ENCODE measurements at regions not wholly inside any gene's neighbourhood (a gene's known extent, or its start where the extent isn't known, plus 50 kb on each side); places are given as distances from the start of the nearest gene placed in this dataset.

DNA sequence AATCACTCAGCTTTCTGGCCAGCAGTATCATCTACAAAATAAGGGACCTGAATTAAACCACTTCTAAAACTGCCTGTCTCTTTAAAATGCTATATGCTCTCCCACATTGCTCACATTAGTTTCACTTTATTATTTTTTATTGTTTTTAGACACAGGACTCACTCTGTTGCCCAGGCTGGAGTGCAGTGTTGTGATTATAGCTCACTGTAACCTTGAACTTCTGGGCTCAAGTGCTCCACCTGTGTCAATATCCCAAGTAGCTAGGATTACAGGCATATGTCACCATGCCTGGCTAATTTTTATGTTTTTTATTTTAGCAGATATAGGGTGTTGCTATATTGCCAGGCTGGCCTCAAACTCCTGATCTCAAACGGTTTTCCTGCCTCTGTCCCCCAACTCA, 591.3 kb upstream of the ZNF804A start:
- Histone ChIP-seq H3K4me3 (ENCODE audit: low read length) (no peak overlapping the region), H3K9me3 (ENCODE audit: control insufficient read depth, low read depth, low read length) (no peaks in the 10 kb centered on the region), H3K27me3 (ENCODE audit: control insufficient read depth, insufficient read depth, low read length) (no peaks in the 10 kb centered on the region), H3K9ac (ENCODE audit: low read length) (no peak overlapping the region), H3K36me3 (ENCODE audit: control insufficient read depth, low read depth, low read length) (no peaks in the 10 kb centered on the region), H3K4me1 (ENCODE audit: control insufficient read depth, low read depth, low read length) (no peaks in the 10 kb centered on the region), H3K27ac (ENCODE audit: low read length) (no peak overlapping the region)

DNA sequence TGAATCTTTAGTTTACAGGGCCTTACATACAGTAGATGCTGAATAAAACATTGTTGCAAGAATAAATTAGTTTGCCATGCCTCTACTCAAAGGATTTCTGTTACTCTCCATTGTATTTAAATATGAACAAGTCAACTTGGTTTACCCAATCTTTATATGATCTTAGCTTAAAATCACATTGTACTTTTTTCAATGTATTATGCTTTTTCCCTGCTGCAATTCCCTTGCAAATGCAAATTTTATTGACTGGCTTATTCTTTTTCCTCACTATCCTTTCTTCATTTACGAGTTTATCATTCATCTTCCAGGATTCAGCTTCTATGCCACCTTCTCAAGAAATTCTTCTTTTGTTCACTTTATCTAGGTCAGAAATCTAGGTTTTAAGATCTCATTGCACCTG, 571.4 kb upstream of the ZNF804A start:
- no peaks in the 10 kb centered on the region for H3K9me3 ChIP-seq (ENCODE audit: control insufficient read depth, low read depth, low read length)
- H3K27me3 ChIP-seq (ENCODE audit: control insufficient read depth, insufficient read depth, low read length): no peaks in the 10 kb centered on the region
- H3K4me3 ChIP-seq (ENCODE audit: low read length): no peak overlapping the region
- no peak overlapping the region for H3K9ac ChIP-seq (ENCODE audit: low read length)
- H3K27ac ChIP-seq (ENCODE audit: low read length): no peak overlapping the region
- peaks cover 11% of the 10 kb centered on the region for H3K4me1 ChIP-seq (ENCODE audit: control insufficient read depth, low read depth, low read length)
- no peaks in the 10 kb centered on the region for H3K36me3 ChIP-seq (ENCODE audit: control insufficient read depth, low read depth, low read length)

DNA sequence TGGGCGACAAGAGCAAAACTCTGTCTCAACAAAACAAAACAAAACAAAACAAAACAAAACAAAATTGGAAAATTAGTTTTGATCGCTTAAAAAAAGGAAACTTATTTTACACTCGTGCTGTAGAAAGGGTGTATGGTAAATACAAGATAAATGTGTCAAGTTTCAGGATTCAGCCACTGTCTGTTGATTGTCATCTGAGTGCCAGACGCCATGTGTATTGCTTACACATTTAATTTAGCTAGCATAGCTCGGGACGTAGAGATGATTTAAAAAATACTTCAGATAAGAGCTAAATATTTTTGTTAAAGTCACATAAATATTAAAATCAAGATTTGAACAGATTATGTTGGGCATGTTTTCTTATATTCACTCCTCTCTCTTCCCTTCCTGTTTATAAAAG, 568.1 kb upstream of the ZNF804A start:
- H3K36me3 ChIP-seq (ENCODE audit: control insufficient read depth, low read depth, low read length): no peaks in the 10 kb centered on the region
- H3K9ac ChIP-seq (ENCODE audit: low read length): no peak overlapping the region
- no peak overlapping the region for H3K4me3 ChIP-seq (ENCODE audit: low read length)
- H3K9me3 ChIP-seq (ENCODE audit: control insufficient read depth, low read depth, low read length): no peaks in the 10 kb centered on the region
- H3K4me1 ChIP-seq (ENCODE audit: control insufficient read depth, low read depth, low read length): peaks cover 12% of the 10 kb centered on the region
- no peaks in the 10 kb centered on the region for H3K27me3 ChIP-seq (ENCODE audit: control insufficient read depth, insufficient read depth, low read length)
- no peak overlapping the region for H3K27ac ChIP-seq (ENCODE audit: low read length)

DNA sequence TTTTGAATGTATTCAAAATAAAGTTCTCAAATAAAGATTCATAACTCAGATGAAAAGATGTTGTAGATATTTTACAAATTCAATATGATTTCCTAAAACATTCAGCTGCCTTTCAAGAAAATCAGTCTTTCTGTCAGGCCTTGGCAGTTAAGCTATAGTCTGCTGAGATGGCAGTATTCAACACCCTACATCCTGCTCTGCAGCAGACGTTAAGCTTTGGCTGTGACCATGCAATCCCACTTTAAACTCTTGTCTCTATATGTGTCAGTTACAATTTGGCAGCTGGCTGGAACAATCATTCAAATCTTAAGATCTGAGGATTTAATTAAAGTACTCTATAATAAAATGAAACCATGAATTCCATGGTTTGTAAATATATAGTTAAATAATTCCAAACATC, 567.3 kb upstream of the ZNF804A start:
- H3K4me1 ChIP-seq (ENCODE audit: control insufficient read depth, low read depth, low read length): peaks cover 12% of the 10 kb centered on the region
- H3K9ac ChIP-seq (ENCODE audit: low read length): peak overlapping the region; percentile 25
- H3K27ac ChIP-seq (ENCODE audit: low read length): no peak overlapping the region
- H3K27me3 ChIP-seq (ENCODE audit: control insufficient read depth, insufficient read depth, low read length): no peaks in the 10 kb centered on the region
- no peaks in the 10 kb centered on the region for H3K36me3 ChIP-seq (ENCODE audit: control insufficient read depth, low read depth, low read length)
- H3K4me3 ChIP-seq (ENCODE audit: low read length): no peak overlapping the region
- no peaks in the 10 kb centered on the region for H3K9me3 ChIP-seq (ENCODE audit: control insufficient read depth, low read depth, low read length)

DNA sequence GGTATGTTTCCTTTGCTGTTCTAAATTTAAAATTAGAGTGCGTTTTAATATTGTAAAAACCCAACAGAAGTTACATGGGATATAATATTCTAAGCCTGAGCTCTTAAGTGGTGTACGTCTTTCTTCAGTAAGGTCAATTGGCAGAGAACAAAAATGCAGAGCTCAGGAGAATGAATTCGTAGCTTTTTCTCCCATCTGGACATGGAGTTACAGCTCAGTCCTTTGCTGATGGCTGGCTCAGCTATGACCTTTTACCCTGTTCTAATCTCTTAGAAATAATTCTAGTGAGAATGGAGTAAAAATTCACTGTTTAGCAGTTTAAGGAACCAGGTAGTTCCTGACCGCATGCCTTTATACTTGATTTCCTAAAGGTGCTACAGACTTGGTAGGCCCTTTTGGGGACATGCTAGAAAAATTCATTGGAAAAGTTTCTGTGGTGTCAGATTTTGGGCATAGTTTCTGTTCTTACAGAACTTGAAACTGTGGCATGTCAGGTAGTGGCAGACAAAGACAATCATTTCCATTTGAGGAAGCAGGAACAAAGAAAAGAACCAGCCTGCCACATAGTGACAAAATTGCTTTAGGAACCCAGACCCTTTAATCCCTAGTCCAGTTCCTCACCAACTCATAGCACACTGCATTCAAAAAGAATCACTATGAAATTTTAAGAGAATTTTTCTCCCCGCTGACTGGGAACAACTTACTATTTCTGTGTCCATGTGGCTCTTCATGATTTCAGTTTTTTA, 566.8 kb upstream of the ZNF804A start:
- Histone ChIP-seq H3K4me3 (ENCODE audit: low read length) (no peak overlapping the region), H3K36me3 (ENCODE audit: control insufficient read depth, low read depth, low read length) (no peaks in the 10 kb centered on the region), H3K27me3 (ENCODE audit: control insufficient read depth, insufficient read depth, low read length) (no peaks in the 10 kb centered on the region), H3K9me3 (ENCODE audit: control insufficient read depth, low read depth, low read length) (no peaks in the 10 kb centered on the region), H3K9ac (ENCODE audit: low read length) (peak overlapping the region; percentile 25), H3K27ac (ENCODE audit: low read length) (no peak overlapping the region), H3K4me1 (ENCODE audit: control insufficient read depth, low read depth, low read length) (peaks cover 12% of the 10 kb centered on the region)

DNA sequence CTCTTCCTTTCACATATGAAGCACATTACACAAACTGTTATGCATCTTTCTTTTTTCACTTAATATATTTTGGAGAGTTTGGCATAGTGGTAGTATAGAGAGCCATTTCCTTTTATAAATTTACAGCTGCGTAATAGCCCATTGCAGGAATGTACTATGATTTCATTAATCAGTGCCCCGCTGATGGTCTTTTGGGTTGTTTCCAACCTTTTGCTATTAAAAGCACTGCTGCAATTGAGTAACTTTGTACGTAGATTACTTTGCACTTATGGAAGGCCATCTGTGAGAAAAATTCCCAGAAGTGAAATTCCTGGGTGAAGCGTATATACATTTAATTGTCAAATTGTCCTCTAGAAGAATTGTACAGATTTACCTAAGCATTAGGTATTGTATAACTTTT, 565.3 kb upstream of the ZNF804A start:
- Histone ChIP-seq H3K9me3 (ENCODE audit: control insufficient read depth, low read depth, low read length) (no peaks in the 10 kb centered on the region), H3K36me3 (ENCODE audit: control insufficient read depth, low read depth, low read length) (no peaks in the 10 kb centered on the region), H3K27me3 (ENCODE audit: control insufficient read depth, insufficient read depth, low read length) (no peaks in the 10 kb centered on the region), H3K27ac (ENCODE audit: low read length) (no peak overlapping the region), H3K4me3 (ENCODE audit: low read length) (no peak overlapping the region), H3K4me1 (ENCODE audit: control insufficient read depth, low read depth, low read length) (peaks cover 12% of the 10 kb centered on the region), H3K9ac (ENCODE audit: low read length) (no peak overlapping the region)

DNA sequence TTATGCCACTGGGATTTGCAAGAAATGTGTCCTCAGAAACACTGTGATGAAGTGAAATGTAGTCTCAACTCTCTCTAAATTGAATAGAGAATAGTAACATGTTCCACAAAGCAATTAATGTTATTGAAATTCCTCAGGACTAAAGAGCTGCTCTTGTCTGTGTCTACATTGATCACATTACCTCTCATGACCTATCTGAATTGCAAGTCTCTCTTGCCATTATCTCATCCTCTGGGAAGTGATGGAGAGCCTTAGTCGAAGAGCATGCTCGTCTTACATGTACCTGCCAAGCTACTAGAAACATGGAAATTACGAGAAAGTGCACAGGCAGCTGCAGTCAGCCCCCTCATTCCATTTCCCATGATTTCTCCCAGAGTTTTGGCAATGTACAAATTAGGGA, 561.1 kb upstream of the ZNF804A start:
- Histone ChIP-seq H3K9me3 (ENCODE audit: control insufficient read depth, low read depth, low read length) (no peaks in the 10 kb centered on the region), H3K4me1 (ENCODE audit: control insufficient read depth, low read depth, low read length) (no peaks in the 10 kb centered on the region), H3K27ac (ENCODE audit: low read length) (no peak overlapping the region), H3K4me3 (ENCODE audit: low read length) (no peak overlapping the region), H3K9ac (ENCODE audit: low read length) (no peak overlapping the region), H3K36me3 (ENCODE audit: control insufficient read depth, low read depth, low read length) (no peaks in the 10 kb centered on the region), H3K27me3 (ENCODE audit: control insufficient read depth, insufficient read depth, low read length) (no peaks in the 10 kb centered on the region)

DNA sequence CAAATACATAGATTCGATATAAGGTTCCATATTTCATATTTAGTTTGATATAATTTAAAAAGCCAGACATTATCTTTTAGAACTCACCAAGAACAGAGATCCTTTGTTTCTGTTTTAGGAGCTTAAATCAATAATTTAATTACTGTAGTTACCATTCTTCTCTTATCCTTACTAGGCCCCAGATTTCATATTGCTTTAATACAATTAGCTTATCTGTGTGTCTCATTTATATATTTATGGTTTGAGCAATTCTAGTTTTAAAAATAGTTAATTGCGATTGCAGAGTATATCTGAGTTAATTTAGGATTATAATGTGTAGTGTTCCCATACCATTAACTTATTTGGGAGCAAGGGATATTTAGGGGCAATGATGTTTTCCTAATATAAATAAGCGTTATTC, 558.8 kb upstream of the ZNF804A start:
- no peak overlapping the region for H3K4me3 ChIP-seq (ENCODE audit: low read length)
- H3K9ac ChIP-seq (ENCODE audit: low read length): no peak overlapping the region
- H3K27me3 ChIP-seq (ENCODE audit: control insufficient read depth, insufficient read depth, low read length): no peaks in the 10 kb centered on the region
- no peaks in the 10 kb centered on the region for H3K9me3 ChIP-seq (ENCODE audit: control insufficient read depth, low read depth, low read length)
- no peaks in the 10 kb centered on the region for H3K4me1 ChIP-seq (ENCODE audit: control insufficient read depth, low read depth, low read length)
- no peaks in the 10 kb centered on the region for H3K36me3 ChIP-seq (ENCODE audit: control insufficient read depth, low read depth, low read length)
- no peak overlapping the region for H3K27ac ChIP-seq (ENCODE audit: low read length)

DNA sequence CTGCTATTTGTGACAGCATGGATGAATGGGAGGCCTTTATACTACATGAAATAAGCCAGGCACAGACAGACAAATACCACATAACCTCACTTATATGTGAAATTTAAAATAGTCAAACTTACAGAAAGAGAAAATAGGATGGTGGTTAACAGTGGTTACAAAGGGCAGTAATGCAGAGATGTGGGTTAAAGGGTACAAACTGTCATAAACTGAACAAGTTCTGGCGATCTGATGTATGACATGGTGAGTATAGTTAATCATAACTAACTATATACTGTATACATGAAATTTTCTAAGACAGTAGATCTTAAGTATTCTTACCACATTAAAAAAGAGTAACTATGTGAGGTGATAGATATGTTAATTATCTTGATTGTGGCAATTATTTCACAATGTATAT, 558.1 kb upstream of the ZNF804A start:
- no peak overlapping the region for H3K27ac ChIP-seq (ENCODE audit: low read length)
- H3K4me1 ChIP-seq (ENCODE audit: control insufficient read depth, low read depth, low read length): no peaks in the 10 kb centered on the region
- H3K9ac ChIP-seq (ENCODE audit: low read length): no peak overlapping the region
- H3K27me3 ChIP-seq (ENCODE audit: control insufficient read depth, insufficient read depth, low read length): no peaks in the 10 kb centered on the region
- no peaks in the 10 kb centered on the region for H3K9me3 ChIP-seq (ENCODE audit: control insufficient read depth, low read depth, low read length)
- no peak overlapping the region for H3K4me3 ChIP-seq (ENCODE audit: low read length)
- H3K36me3 ChIP-seq (ENCODE audit: control insufficient read depth, low read depth, low read length): no peaks in the 10 kb centered on the region

DNA sequence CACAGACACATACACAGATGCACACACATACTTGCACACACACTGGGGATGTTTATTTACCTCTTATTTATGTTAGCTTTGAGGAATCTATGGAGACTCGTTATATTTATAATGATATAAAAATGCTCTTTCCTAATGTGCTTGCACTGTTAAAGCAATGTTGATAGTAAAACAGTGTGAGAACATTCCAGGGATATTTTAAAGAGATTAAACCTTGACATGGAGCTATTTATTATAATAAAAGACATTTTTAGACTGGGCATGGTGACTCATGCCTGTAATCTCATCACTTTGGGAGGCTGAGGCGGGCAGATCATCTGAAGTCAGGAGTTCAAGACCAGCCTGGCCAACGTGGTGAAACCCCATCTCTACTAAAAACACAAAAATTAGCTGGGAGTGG, 557.3 kb upstream of the ZNF804A start:
- Histone ChIP-seq H3K9ac (ENCODE audit: low read length) (no peak overlapping the region), H3K4me3 (ENCODE audit: low read length) (no peak overlapping the region), H3K4me1 (ENCODE audit: control insufficient read depth, low read depth, low read length) (no peaks in the 10 kb centered on the region), H3K9me3 (ENCODE audit: control insufficient read depth, low read depth, low read length) (no peaks in the 10 kb centered on the region), H3K27ac (ENCODE audit: low read length) (no peak overlapping the region), H3K36me3 (ENCODE audit: control insufficient read depth, low read depth, low read length) (no peaks in the 10 kb centered on the region), H3K27me3 (ENCODE audit: control insufficient read depth, insufficient read depth, low read length) (no peaks in the 10 kb centered on the region)

DNA sequence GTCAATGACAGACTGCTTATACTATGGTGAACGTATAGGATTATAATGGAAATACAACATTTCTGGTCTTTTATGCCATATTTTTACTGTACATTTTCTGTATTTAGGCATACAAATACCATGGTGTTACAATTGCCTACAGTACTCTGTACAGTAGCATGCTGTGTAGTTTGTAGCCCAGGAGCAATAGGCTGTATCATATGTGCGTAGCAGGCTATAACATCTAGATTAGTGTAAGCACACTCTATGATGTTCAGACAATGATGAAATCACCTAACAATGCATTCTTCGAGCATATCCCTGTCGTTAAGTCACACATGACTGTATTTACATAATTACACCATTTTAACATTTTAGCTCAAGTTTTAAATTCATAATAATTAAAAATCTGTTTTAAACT, 556.6 kb upstream of the ZNF804A start:
- Histone ChIP-seq H3K27me3 (ENCODE audit: control insufficient read depth, insufficient read depth, low read length) (no peaks in the 10 kb centered on the region), H3K9me3 (ENCODE audit: control insufficient read depth, low read depth, low read length) (no peaks in the 10 kb centered on the region)

DNA sequence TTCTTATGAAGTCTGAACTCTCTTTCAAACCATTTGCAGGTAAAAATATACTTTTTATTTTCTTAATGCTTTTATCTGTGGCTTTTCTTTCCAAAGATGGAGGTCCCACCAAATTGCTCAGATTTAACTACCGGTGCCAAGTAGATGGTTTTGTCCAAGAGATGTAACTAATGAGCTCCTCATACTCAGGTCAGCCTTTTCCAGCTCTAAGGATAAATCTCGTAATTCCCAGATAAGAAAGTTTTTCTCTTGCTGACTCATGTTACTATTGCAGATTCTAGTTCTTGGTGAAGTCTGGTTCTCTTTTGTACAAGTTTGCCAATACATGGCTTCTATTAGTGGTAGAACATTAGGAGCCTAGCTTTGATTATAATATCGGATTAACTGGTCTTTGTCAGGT, 550.8 kb upstream of the ZNF804A start:
- Histone ChIP-seq H3K27me3 (ENCODE audit: control insufficient read depth, insufficient read depth, low read length) (no peaks in the 10 kb centered on the region), H3K9ac (ENCODE audit: low read length) (no peak overlapping the region), H3K4me1 (ENCODE audit: control insufficient read depth, low read depth, low read length) (no peaks in the 10 kb centered on the region), H3K27ac (ENCODE audit: low read length) (no peak overlapping the region), H3K4me3 (ENCODE audit: low read length) (no peak overlapping the region), H3K36me3 (ENCODE audit: control insufficient read depth, low read depth, low read length) (no peaks in the 10 kb centered on the region), H3K9me3 (ENCODE audit: control insufficient read depth, low read depth, low read length) (no peaks in the 10 kb centered on the region)

More for the DNA sequence above, 556.6 kb upstream of the ZNF804A start:
- Histone ChIP-seq H3K9ac (ENCODE audit: low read length) (no peak overlapping the region), H3K36me3 (ENCODE audit: control insufficient read depth, low read depth, low read length) (no peaks in the 10 kb centered on the region), H3K4me1 (ENCODE audit: control insufficient read depth, low read depth, low read length) (no peaks in the 10 kb centered on the region), H3K27ac (ENCODE audit: low read length) (no peak overlapping the region), H3K4me3 (ENCODE audit: low read length) (no peak overlapping the region)

Measured in iPS-18a (cell line).